8988T (cell line): ENCODE measurements at regions not wholly inside any gene's neighbourhood (a gene's known extent, or its start where the extent isn't known, plus 50 kb on each side); places are given as distances from the start of the nearest gene placed in this dataset.

ENCODE experiments used
- DNase-seq: peaks from one replicate; pipeline ENCODE4 v3.0.0; 2011

DNA sequence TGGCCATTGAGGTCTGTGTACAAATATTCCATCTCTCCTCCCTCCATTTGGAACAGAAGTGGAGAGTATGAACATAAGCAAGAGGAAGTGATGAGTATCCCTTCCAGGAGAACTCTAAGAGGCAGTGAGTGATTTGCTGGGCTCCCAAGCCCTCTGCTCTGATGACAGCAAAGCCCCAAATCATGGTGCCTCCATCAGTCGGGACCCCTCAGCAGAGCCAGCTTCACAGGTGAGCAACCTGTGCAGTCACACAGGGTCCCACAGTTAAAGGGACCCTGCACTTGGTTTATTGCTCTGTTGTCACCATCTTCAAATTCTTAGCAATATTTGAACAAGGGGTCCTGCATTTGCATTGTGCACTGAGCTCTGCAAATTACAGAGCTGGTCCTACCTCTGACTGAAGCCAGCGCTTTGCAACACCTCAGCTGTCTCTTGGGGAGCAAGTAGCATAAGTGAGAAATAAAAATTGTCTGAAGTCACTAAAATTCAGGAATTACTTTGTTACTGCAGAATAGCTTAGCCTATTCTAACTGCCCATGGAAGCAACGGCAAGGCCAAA, 466.4 kb downstream of the MN1 start:
- no peak for DNase-seq

DNA sequence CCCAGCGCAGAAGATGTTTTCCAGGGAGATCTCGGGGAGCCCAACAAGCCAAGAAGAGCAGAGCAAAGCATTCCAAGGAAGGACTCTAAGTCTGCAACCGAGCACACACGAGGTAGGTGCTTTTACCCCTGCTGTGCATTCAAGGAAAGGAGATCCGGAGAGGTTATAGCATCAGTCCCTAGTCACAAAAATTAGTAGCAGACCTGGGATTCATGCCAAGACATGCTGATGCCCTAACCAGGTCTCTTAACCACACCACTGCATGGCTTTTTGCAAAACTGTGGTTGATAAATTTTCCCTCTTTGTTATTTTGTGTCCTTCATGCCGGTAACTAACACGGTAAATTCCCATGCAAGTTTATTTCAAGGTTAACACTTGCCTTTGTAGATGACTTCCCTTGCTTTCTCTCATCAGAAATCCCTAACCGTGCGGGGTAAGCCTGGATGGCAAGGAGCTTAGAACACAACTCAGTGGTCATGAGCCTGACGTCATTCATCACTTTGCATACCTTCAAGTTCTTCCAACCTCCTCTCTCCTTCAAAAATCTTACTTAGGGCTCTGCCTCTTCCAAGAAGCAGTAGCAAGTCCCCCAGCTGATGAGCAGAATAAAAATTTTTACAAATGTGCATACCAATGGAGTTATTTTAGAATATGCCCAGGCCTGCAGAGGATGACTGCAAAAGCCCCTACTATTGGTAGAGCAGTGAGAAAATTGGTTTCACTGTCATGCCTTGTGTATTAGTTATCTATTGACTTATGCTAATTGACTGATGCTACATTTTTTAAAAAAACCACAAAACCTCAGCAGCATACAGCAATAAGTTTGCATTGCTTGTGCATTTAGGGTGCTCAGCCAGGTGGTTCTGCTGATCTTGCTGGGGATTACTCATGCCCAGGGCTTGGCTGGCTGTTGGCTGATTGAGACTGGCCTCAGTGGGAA, 465.1 kb downstream of the MN1 start:
- no peak for DNase-seq

DNA sequence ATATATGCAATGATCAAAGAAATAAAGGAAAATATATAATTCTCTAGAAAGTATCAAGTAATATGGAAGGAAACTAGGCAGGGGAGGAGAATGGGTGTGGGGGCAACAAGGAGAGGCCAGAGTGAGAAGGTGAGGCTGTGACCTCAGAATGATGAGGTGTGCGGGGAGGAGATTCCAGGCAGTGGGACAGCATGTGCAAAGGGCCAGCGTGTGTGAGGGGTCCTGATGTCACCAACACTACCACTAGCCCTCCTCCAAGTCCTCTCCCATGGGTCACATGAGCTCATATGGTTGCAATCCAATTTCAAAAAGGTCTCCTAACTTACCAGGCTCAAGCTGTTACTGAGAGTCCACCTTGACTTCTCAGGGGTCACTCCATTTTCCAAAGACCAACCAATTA, 463.9 kb downstream of the MN1 start:
- DNase-seq, result no peak

DNA sequence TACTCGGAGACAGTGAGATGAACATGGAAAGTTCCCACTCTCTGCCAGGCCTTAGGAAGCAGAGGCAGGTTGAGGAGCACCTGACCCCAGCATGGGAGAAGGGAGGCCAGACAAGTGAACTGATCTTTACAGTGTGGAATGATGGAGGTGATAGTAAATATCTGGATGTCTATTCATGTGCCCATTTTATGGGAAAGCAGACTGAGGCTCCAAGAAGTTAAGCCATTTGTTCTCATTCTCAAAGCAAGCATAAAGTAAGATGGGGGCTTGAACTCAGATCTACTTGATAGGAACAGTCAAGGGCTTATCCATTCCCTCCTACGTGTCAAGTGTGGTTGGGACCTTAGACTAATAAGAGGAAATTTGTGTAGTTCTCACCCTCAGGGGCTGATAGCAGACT, 461.5 kb downstream of the MN1 start:
- DNase-seq, result no peak

DNA sequence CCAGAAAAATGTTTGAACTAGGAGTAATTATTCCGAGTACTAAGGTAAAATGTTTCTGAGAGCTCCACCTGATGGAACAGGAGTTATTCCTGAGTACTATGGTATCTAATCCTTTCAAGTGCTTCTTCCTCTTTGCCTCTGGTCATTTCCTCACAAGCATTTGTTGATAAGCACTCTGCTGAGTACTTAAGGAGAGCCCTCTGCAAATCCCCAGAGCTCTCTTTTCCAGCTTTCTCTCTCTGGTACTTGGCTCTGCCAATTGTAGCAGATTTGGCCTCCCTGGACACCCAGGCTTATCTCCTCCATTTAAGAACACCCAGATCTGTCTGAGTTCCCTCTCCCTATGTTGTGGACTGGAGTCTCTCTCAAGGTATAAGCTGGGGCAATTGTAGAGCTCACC, 457.0 kb downstream of the MN1 start:
- DNase-seq, result no peak

DNA sequence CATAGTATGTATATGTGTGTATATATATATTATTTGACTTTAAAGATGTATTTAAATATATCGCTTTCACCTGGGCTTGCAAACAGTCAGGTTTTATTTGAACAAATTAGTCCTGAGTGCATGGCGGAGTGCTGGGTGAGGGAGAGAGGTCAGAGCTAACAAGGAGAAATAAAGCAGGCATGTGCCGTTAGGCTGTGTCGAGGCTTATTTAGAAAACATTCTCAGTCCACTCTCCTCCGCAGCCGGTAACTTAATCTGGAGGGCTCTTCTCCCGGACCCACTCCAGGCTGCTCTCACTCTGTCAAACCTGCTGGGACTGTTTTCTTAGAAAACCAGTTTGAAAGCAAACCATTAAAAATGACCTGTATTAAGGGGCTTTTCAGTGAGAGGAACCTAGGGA, 455.9 kb downstream of the MN1 start:
- no peak for DNase-seq

DNA sequence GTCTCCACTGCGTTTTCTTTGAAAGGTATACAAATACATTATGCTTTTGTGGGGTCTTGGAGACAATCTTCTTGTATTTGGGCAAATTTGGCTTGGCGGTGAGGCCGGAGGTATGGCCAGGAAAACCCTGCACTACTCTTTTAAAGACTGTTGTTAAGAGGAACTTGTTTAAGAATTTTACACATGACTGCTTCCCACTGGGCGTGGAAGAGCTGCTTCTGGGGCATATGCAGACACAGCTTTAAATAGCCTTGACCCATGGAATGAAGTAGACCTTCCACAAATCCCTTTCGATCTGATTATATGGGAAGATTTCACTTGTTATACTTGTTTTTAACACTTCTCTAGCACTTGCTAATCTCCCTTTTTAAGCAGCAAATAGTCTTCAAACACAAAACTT, 453.6 kb downstream of the MN1 start:
- DNase-seq, result no peak

DNA sequence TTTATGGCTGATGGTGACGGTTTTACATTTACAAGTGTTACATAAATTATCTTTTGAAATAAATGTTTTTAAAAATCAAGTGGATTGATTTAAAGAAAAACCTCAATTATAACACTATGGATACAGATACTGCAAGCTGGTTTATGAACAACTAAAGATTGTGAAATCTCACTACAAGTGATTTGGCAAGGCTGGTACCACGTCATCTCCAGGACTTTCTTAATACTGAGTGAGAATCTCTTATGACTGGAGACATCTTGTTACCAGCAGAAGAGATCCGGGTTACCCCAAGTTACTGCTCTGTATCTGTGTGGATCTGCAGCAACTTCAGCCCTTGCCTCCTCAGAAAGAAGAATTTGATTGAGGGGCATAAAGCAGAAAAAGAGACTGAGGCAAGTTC, 452.9 kb downstream of the MN1 start:
- no peak for DNase-seq

DNA sequence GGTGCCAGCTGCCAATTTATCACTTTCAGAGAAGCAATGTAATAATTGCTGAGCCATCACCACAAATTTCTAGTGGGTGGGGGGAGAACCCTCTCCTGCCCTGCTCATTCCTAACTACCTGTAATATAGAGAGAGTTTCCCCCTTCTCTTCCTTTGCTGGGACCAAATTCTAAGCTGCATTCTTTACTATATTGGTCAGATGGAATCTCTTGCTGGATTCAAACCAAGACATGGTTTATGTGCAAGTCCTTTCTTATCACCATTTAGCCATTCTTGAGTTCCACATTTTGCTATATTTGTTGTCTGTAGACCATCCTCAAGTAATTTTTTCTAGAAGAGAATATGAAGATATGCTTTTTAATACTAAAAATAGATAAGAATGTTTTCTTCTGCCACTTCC, 452.1 kb downstream of the MN1 start:
- no peak for DNase-seq

DNA sequence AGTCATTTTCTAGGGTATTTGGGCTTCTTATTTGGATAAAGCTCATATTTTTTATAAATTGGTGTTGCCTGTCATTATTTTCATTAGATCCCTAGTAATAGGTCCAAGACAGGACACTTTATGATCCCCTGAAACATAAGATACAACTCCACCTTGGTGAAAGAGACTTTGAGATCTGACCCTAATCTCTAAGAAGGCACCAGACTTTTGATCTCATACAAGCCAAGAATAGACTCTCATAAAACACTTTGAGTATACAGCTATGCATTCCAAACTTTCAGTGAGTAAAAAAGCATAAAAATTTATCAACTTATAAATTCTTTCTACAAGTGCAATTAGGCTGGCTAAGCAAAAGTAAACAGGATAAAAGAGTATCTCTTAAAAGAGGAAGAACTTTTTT, 451.2 kb downstream of the MN1 start:
- no peak for DNase-seq

DNA sequence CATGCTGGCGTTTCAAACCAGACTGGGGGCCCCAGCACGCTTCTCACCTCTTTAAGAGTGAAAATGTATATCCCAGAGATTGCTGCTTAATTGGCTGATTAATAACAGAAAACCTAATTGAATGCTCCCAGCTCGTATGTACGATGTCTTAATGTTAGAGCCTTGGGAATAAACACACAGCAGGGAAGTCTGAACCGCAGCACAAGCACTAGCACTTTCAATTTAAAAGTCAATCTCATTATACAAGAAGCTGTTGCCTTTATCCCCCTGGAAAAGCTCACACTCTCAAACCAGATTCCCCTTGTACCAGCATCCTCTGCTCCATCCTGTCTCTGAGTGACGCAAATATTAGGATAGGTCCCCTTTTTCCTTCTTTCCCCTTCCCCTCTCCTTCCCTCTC, 449.1 kb downstream of the MN1 start:
- DNase-seq, result no peak

DNA sequence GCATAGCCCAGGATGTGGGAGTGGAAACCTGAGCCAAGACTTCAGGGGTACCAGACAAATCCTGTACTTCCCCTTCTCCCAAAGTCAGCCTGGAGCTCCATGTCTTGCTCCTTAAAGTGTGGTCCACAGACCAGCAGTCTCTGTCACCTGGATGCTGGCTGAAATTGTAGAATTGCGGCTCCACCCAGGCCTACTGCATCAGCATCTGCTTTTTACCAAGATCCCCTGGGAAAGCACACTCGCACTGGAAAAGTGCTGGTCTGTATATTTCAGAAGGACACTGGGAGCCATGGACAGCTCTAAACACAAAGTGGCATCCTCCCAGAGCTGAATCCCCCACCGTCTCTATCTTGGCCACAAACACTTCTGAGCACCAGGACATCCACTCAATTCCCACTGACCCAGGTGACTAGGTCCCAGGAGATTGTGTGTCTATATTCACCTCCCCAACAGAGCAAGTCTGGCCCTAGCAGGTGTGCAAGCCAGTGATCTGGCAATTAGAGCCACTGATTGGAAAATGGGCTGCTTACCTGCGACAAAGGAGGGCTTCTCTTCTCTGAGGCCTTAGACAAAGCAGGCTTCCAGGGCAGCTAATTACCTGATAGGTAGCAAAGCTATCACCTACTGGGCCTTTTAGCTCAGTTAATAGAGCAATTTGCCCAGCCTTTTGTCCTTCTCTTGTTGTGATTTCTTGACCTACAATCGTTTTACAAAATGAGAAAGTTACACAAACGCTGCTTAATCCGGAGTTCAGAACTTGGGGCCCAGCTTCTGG, 443.3 kb downstream of the MN1 start:
- no peak for DNase-seq

DNA sequence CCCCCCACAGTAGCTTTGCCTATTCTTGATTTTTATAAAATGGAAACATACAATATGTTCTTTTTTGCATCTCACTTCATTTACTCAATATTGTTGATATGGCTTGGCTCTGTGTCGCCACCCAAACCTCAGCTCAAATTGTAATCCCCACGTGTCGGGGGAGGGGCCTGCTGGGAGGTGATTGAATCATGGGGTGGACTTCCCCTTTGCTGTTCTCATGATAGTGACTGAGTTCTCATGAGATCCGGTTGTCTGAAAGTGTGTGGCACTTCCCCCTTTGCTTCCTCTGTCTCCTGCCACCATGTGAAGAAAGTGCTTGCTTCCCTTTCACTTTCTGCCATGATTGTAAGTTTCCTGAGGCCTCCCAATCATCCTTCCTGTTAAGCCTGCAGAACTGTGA, 431.3 kb downstream of the MN1 start:
- no peak for DNase-seq

DNA sequence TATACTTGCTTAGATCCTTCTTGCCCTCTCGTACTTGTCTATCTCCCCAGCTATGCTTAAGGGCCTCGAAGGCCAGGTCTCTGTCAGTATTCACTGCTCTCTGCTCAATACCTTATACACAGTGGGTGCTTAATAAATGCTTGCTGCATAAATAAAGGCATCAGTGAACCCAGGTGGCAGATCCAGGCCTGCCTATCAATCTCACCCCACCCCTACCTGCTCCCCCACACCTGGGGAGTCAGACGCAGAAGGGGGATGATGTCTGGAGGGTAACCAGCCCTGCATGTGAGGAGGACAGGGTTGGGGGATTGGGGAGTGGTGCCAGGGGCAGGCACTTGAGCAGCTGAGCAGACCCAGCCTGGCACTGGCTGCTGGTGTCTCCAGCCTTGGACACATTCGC, 430.6 kb downstream of the MN1 start:
- no peak for DNase-seq

DNA sequence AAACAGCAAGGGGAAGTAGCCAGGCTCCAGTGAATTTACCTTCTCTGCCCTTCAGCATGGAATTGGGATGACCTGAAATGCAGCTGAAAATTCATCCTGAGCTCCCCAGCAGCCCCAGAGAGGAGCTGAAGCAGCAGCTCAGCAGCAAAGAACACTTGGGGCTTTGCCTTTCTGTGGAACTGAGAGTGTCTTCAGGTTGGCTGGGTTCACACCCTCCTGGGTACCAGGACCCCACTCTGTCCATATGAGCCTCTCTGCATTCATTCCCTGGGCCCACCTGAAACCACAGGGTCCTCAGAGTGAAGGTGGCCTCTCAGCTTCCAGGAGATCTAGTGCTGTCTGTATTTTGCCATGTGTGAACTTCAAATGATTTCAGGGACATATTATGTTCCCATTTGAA, 429.2 kb downstream of the MN1 start:
- no peak for DNase-seq

DNA sequence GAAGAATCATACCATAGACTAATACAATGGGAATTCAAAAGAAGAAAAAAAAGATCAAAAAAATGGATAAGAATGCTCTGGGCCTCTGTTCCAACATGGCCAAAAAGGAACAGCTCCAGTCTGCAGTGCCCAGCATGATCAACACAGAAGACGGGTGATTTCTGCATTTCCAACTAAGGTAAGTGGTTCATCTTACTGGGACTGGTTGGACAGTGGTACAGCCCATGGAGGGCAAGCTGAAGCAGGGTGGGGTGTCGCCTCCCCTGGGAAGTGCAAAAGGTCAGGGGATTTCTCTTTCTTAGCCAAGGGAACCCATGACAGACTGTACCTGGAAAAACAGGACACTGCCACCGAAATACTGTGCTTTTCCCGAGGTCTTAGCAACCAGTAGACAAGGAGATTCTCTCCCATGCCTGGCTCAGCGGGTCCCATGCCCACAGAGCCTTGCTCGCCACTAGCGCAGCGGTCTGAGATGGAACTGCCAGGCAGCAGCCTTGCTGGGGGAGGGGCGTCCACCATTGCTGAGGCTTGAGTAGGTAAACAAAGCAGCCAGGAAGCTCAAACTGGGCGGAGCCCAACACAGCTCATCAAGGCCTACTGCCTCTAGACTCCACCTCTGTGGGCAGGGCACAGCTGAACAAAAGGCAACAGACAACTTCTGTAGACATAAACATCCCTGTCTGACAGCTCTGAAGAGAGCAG, 428.4 kb downstream of the MN1 start:
- no peak for DNase-seq

DNA sequence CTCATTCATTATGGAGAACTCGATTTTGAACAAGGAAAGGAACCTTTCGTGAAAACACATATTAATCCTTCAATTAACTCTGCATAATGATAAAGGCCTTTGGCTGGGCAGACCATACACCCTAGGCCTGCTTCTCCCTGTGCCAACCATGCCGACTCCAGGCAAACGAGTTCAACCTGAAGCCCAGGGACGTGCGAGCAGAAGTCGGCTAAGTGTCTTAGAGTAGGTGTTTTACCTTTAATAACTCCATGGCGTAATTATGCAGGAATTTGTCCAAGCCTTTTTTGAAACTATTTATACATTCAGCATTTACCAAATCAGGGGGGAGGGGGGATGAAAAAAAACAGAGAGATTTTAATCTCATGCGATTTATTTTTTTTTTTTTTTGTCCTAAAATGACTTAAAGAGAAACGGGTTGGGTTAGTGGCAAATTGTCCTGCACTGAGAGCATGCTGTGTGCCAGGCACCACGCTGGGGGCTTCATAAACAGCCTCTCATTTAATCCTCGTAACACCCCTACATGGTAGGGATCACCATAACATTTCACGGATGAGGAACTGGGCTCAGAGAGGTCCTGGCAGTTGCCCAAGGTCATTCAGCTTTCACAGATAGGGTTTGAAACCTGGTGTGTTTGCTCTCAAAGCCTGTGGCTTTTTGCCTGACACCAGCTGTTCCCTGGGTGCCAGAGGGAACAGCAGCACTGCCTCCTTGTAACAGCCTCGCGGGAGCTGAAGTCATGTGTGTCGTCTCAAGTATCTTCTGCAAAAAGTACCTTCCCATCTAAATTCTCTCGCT, 423.9 kb downstream of the MN1 start:
- no peak for DNase-seq

DNA sequence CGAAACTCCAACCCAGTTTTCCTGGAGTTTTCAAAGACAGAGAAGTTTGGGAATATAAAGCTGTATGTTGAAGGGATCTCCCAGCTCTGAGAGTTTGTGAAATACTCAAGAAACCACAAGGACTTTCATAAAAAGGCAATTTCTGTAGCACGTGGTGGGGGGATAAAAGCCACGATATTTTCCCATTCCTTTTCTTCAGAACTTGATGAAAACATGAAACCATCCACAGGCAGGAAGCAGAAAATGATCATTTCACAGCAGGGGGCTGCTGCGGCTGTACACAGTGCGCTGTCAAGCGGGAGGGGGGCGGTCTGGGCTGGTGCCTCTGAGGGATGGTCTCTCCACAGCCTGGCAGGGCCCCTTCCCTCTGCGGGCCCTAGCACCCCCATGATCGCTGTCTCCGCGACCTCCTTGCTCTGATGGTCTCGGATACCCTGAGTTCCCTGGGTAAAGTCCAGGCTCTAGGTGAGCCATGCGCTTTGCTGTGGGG, 423.2 kb downstream of the MN1 start:
- no peak for DNase-seq

DNA sequence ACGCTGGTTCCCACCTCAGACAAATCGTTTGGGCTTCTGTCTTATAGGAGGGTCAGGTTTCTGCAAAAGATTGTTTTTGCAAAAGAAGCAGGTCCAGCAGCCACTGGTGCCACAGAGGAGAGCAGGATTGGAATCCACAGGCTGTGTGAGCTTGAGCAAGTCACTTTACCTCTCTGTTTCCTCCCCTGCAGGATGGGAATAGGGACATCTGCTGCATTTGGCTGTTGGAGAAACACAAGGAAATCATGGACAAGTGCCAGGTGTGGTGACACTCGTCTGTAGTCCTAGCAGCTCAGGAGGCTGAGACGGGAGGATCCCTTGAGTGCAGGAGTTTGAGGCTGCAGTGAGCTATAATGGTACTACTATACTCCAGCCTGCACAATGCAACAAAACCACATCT, 422.6 kb downstream of the MN1 start:
- no peak for DNase-seq

DNA sequence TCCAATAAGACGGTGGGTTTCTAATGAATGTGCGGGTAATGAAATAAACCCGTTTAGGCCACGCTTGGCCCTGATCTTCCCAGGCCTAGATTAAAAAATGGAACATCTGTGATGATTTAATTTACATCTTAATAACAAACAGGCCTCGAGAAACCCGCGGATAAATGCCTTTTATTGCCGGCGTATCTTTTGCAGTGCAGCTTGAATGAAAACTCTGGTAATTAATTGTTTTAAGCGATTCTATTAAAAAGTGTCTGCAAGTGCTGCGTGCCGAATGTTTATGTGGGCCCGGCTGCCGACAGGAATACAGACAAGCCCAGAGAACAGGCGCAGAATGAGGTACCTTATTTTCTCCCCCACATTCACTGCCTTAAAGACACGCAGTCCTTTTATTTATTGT, 420.7 kb downstream of the MN1 start:
- no peak for DNase-seq

DNA sequence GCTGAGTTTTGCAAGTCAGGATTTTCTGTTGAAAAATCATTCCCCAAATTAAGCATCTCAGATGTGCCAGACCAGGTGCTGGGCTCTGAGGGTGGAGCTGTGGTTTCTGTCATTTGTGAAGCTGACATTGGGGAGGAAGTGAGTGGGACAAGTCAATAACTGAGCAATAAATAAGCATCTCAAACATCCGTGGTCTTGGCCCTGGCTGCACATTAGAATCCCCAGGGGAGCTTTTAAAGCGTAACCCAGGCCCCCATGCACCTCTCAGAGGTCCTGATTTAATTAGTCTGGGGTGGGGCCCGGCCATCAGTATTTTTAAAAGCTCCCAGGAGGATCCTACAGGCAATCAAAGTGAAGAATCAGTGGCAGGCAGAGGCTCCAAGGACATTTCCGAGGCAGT, 420.0 kb downstream of the MN1 start:
- DNase-seq, result no peak

DNA sequence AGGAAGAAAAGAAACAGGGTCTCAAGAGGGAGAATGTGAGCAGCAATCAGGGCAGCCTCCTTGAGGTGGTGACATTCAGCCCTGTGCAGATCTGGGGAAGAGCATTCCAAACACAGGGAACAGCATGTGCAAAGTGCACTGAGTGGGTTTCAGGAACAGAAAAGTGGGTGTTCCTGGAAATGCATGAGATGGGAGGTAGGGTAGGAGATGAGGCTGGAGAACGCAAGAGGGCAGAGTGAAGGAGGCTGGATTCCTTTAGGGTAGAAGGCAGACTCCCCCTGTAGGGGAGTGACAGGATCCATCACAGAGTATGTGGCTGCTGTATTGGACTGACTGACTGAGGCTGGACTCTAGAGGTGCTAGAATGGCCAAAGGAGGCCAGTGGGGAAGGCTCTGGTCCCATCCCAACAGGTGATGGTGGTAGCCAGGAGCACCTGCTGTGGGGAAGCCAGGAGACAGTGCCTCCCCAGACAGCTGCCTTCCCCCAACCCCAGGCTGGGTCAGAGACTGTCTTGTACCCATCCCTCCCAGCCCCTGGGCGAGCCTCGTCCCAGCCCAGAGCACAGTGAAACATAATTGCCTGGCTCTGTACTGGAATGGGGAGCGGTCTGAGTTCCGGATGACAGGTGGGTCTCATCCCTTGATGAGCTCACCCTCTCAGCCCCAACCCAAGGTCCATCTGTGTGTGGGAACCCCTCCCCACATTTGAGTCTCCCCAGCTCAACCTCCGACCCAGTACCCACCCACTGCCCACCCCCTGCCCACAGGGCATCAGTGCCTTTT, 419.4 kb downstream of the MN1 start:
- no peak for DNase-seq
